ENCODE measurements at regions not wholly inside any gene's neighbourhood (a gene's known extent, or its start where the extent isn't known, plus 50 kb on each side); places are given as distances from the start of the nearest gene placed in this dataset.
A peak's percentile ranks its signal among the peaks of the same experiment; 100 is the strongest.
"Not testable (repeated sequence)": the region's sequence is repeated elsewhere in the genome, so short reads cannot be mapped to it uniquely, and the experiment has no call there.

- no peaks in the 10 kb centered on the region for H3K36me3 Mint-ChIP-seq (ENCODE audit: unreplicated experiment)
- no peak overlapping the region for H3K4me3 Mint-ChIP-seq (ENCODE audit: unreplicated experiment)
- peaks cover 18% of the 10 kb centered on the region for H3K4me1 Mint-ChIP-seq (ENCODE audit: low read depth, unreplicated experiment)
- no peak for TF ChIP-seq CTCF (IDR thresholded peaks at IDR 0.05; ENCODE audit: partially characterized antibody, unreplicated experiment)
- H3K9me3 Mint-ChIP-seq (ENCODE audit: unreplicated experiment), result peaks cover 2% of the 10 kb centered on the region
- no peak overlapping the region for H3K27ac Mint-ChIP-seq (ENCODE audit: unreplicated experiment)
- DNase-seq, result no peak
- no peaks in the 10 kb centered on the region for H3K27me3 Mint-ChIP-seq (ENCODE audit: unreplicated experiment)
Observed at GRCh38 chr3:130828948-130829947, 64.6 kb upstream of the ATP2C1 start.

GRCh38 chr3:130831719-130832400, 62.0 kb upstream of the ATP2C1 start:
- Mint-ChIP-seq H3K4me3 (ENCODE audit: unreplicated experiment) (no peak overlapping the region), H3K4me1 (ENCODE audit: low read depth, unreplicated experiment) (peaks cover 12% of the 10 kb centered on the region), H3K27ac (ENCODE audit: unreplicated experiment) (no peak overlapping the region)

GRCh38 chr3:130832401-130832746, 61.5 kb upstream of the ATP2C1 start:
- H3K27ac Mint-ChIP-seq (ENCODE audit: unreplicated experiment); DNase-seq; H3K9me3 Mint-ChIP-seq (ENCODE audit: unreplicated experiment); H3K36me3 Mint-ChIP-seq (ENCODE audit: unreplicated experiment); H3K27me3 Mint-ChIP-seq (ENCODE audit: unreplicated experiment); H3K4me3 Mint-ChIP-seq (ENCODE audit: unreplicated experiment): not testable (repeated sequence)
- H3K4me1 Mint-ChIP-seq (ENCODE audit: low read depth, unreplicated experiment), result peaks cover 12% of the 10 kb centered on the region

More at GRCh38 chr3:130831719-130832400, 62.0 kb upstream of the ATP2C1 start:
- peaks cover 2% of the 10 kb centered on the region for H3K9me3 Mint-ChIP-seq (ENCODE audit: unreplicated experiment)
- no peak for TF ChIP-seq CTCF (IDR thresholded peaks at IDR 0.05; ENCODE audit: partially characterized antibody, unreplicated experiment)
- no peaks in the 10 kb centered on the region for H3K36me3 Mint-ChIP-seq (ENCODE audit: unreplicated experiment)
- no peaks in the 10 kb centered on the region for H3K27me3 Mint-ChIP-seq (ENCODE audit: unreplicated experiment)
- peak; percentile 32 for DNase-seq

- Mint-ChIP-seq H3K36me3 (ENCODE audit: unreplicated experiment) (no peaks in the 10 kb centered on the region), H3K4me1 (ENCODE audit: low read depth, unreplicated experiment) (peaks cover 4% of the 10 kb centered on the region), H3K9me3 (ENCODE audit: unreplicated experiment) (peaks cover 2% of the 10 kb centered on the region), H3K27ac (ENCODE audit: unreplicated experiment) (no peak overlapping the region), H3K27me3 (ENCODE audit: unreplicated experiment) (no peaks in the 10 kb centered on the region), H3K4me3 (ENCODE audit: unreplicated experiment) (no peak overlapping the region)
- no peak for DNase-seq
- TF ChIP-seq CTCF (IDR thresholded peaks at IDR 0.05; ENCODE audit: partially characterized antibody, unreplicated experiment), result no peak
Observed at GRCh38 chr3:130834476-130834875, 59.4 kb upstream of the ATP2C1 start.

GRCh38 chr3:130835483-130835882, 58.4 kb upstream of the ATP2C1 start:
- no peak for TF ChIP-seq CTCF (IDR thresholded peaks at IDR 0.05; ENCODE audit: partially characterized antibody, unreplicated experiment)
- DNase-seq, result no peak
- H3K27me3 Mint-ChIP-seq (ENCODE audit: unreplicated experiment), result no peaks in the 10 kb centered on the region
- H3K4me1 Mint-ChIP-seq (ENCODE audit: low read depth, unreplicated experiment), result peaks cover 8% of the 10 kb centered on the region
- H3K9me3 Mint-ChIP-seq (ENCODE audit: unreplicated experiment), result peaks cover 2% of the 10 kb centered on the region
- no peaks in the 10 kb centered on the region for H3K36me3 Mint-ChIP-seq (ENCODE audit: unreplicated experiment)
- no peak overlapping the region for H3K27ac Mint-ChIP-seq (ENCODE audit: unreplicated experiment)
- H3K4me3 Mint-ChIP-seq (ENCODE audit: unreplicated experiment), result no peak overlapping the region

Measured in glutamatergic neuron (in vitro differentiated cells).